Endothelial cell of umbilical vein (primary cell): ENCODE measurements at regions not wholly inside any gene's neighbourhood (a gene's known extent, or its start where the extent isn't known, plus 50 kb on each side); places are given as distances from the start of the nearest gene placed in this dataset.

Source experiments
- BruUV-seq: library from RNA; stranded (reverse); fragments of 400-500 nt; replicated peaks from 2 replicates; lab custom pipeline; 2021; lab: Mats Ljungman, UMichigan
- CTCF ChIA-PET: fragments of 300-600, 350-600 bp; sonication (Branson Sonifier 250); formaldehyde crosslinking; loops from one replicate; lab custom pipeline; 2021; ENCODE audit warnings: antibody characterized with exemption, inconsistent platforms; lab: Charles Lee
- POLR2A ChIA-PET: fragments of 300-600, 350-600 bp; sonication (Branson Sonifier 250); formaldehyde crosslinking; loops from one replicate; lab custom pipeline; 2021; ENCODE audit warnings: antibody characterized with exemption, inconsistent platforms; lab: Charles Lee
- DNase-seq: peaks from one replicate; pipeline ENCODE4 v3.0.0-alpha.2; 2011; ENCODE audit warnings: low read depth, low spot score
- FAIRE-seq: peaks from 2 replicates; lab custom pipeline; 2011; peaks lifted over from hg19 to GRCh38; lab: Jason Lieb, UNC
- H2AFZ ChIP-seq: 2 replicates; pipeline ENCODE4 v1.6.0; 2012; ENCODE audit warnings: low read depth, low read length, control low read depth, inconsistent platforms
- H3K27ac ChIP-seq: 2 replicates; pipeline ENCODE4 v1.5.1; 2011; ENCODE audit warnings: low read depth, mild to moderate bottlenecking, control low read depth, low read length, moderate library complexity; ENCODE audit not compliant: insufficient read depth
- H3K27me3 ChIP-seq, 2 experiments: 2 replicates each; pipeline versions ENCODE4 v1.6.0 to v1.6.1; 2011; ENCODE audit warnings: low read length in 2 of 2, mixed read lengths in 1 of 2; ENCODE audit not compliant: control insufficient read depth in 2 of 2, insufficient read depth in 2 of 2
- H3K36me3 ChIP-seq, 2 experiments: 2 replicates in 1 of 2; 3 replicates in 1 of 2; pipeline ENCODE4 v1.5.1; 2011; ENCODE audit warnings: low read length in 2 of 2, mild to moderate bottlenecking in 1 of 2, moderate library complexity in 1 of 2; ENCODE audit not compliant: control insufficient read depth in 2 of 2, insufficient read depth in 2 of 2; ENCODE audit errors: extremely low read depth in 1 of 2
- H3K4me1 ChIP-seq: 3 replicates; pipeline ENCODE4 v1.5.1; 2011; ENCODE audit warnings: mild to moderate bottlenecking, low read length; ENCODE audit not compliant: control insufficient read depth, insufficient read depth; ENCODE audit errors: extremely low read depth
- H3K4me2 ChIP-seq: 2 replicates; pipeline ENCODE4 v1.6.1; 2011; ENCODE audit warnings: low read length, control low read depth, mixed read lengths; ENCODE audit not compliant: insufficient read depth
- H3K4me3 ChIP-seq, 3 experiments: fragments of 200-600 bp in 1 of 3; sonication (generic), shearing (Covaris generic) in 1 of 3; replicated peaks in 1 of 3; 2 replicates each; pipeline ENCODE4 v1.5.1; 2011 to 2016; ENCODE audit warnings: control low read depth in 3 of 3, low read length in 3 of 3, mild to moderate bottlenecking in 2 of 3, inconsistent platforms in 1 of 3, low read depth in 1 of 3, moderate library complexity in 1 of 3; ENCODE audit not compliant: insufficient read depth in 1 of 3
- H3K79me2 ChIP-seq: 2 replicates; pipeline ENCODE4 v1.6.0; 2012; ENCODE audit warnings: low read length, inconsistent platforms; ENCODE audit not compliant: control insufficient read depth, insufficient read depth
- H3K9ac ChIP-seq: replicated peaks from 2 replicates; pipeline ENCODE3; 2011; ENCODE audit warnings: low read length, control low read depth; ENCODE audit not compliant: insufficient read depth; ENCODE audit errors: extremely low read depth
- H3K9me1 ChIP-seq: replicated peaks from 3 replicates; pipeline ENCODE4 v1.6.0; 2011; ENCODE audit warnings: mild to moderate bottlenecking, low read length; ENCODE audit not compliant: control insufficient read depth, insufficient read depth; ENCODE audit errors: extremely low read depth
- H3K9me3 ChIP-seq: replicated peaks from 2 replicates; pipeline ENCODE4 v1.5.1; 2012; ENCODE audit warnings: low read length, inconsistent platforms; ENCODE audit not compliant: control insufficient read depth, insufficient read depth
- H4K20me1 ChIP-seq: replicated peaks from 2 replicates; pipeline ENCODE3; 2011; ENCODE audit warnings: mild to moderate bottlenecking, low read length; ENCODE audit not compliant: control insufficient read depth, insufficient read depth; ENCODE audit errors: extremely low read depth
- CTCF ChIP-seq, 2 donors: IDR thresholded peaks; 1 replicate in 1 of 2; 2 replicates in 1 of 2; pipeline ENCODE4 v1.5.1; 2011; ENCODE audit warnings: low read length in 2 of 2, mild to moderate bottlenecking in 2 of 2, moderate library complexity in 2 of 2, control low read depth in 1 of 2, inconsistent platforms in 1 of 2, low read depth in 1 of 2; ENCODE audit not compliant: insufficient read depth in 1 of 2; ENCODE audit errors: extremely low read depth in 1 of 2
- EZH2 ChIP-seq: IDR thresholded peaks from 2 replicates; pipeline ENCODE4 v1.6.1; 2012; ENCODE audit warnings: borderline replicate concordance, low read depth, mild to moderate bottlenecking, moderate library complexity, low read length, inconsistent platforms; ENCODE audit not compliant: severe bottlenecking
- FOS ChIP-seq: IDR thresholded peaks from 2 replicates; pipeline ENCODE4 v1.6.1; 2011; ENCODE audit warnings: mild to moderate bottlenecking, low read length, moderate library complexity, borderline replicate concordance; ENCODE audit not compliant: insufficient read depth
- GATA2 ChIP-seq: IDR thresholded peaks from 2 replicates; pipeline ENCODE4 v1.7.0; 2011; ENCODE audit warnings: low read depth, mild to moderate bottlenecking, moderate library complexity, mixed read lengths, low read length; ENCODE audit not compliant: insufficient read length, insufficient read depth
- JUN ChIP-seq: IDR thresholded peaks from 2 replicates; pipeline ENCODE4 v1.6.1; 2011; ENCODE audit warnings: borderline replicate concordance, low read depth; ENCODE audit not compliant: insufficient read length, insufficient read depth
- MAX ChIP-seq: IDR thresholded peaks from 2 replicates; pipeline ENCODE4 v1.6.1; 2011; ENCODE audit not compliant: insufficient read depth, insufficient read length
- MYC ChIP-seq: IDR thresholded peaks from one replicate; pipeline ENCODE4 v1.6.1; 2011; ENCODE audit warnings: mild to moderate bottlenecking, low read depth, low read length
- POLR2A ChIP-seq: IDR thresholded peaks from 2 replicates; pipeline ENCODE4 v1.6.1; 2012; ENCODE audit warnings: low read depth, mild to moderate bottlenecking, control low read depth, low read length
- POLR2AphosphoS5 ChIP-seq: IDR thresholded peaks from 2 replicates; pipeline ENCODE4 v1.6.1; 2012; ENCODE audit warnings: low read depth, mild to moderate bottlenecking, control low read depth, low read length, moderate library complexity; ENCODE audit not compliant: insufficient read depth
- dilution Hi-C: fragments of 300-500 bp; cut with MboI; formaldehyde crosslinking; loops from one replicate; pipeline ENCODE4 v1.15.0; 2019; ENCODE audit warnings: low sequenced_read_pairs; ENCODE audit not compliant: extremely low pct_ligation_motif_present
- intact Hi-C: fragments of 100-400 bp; cut with micrococcal nuclease; formaldehyde crosslinking; loops from one replicate; pipeline ENCODE4 v1.10.0; 2022

- intact Hi-C loops = no loop called here
- Histone ChIP-seq H3K36me3 (no peaks in the 10 kb centered on the region), H2AFZ (no peak overlapping the region), H3K9me3 (no peaks in the 10 kb centered on the region), H3K4me2 (no peak overlapping the region), H3K27me3 (no peaks in the 10 kb centered on the region), H3K79me2 (no peaks in the 10 kb centered on the region), H3K9me1 (no peaks in the 10 kb centered on the region), H3K27ac (no peak overlapping the region), H3K4me3 (no peak overlapping the region), H4K20me1 (no peaks in the 10 kb centered on the region), H3K4me1 (peaks cover 7% of the 10 kb centered on the region), H3K9ac (no peak overlapping the region)
- DNase-seq (no peak), FAIRE-seq (no peak)
- ChIA-PET CTCF (interaction anchor here (1.8 kb wide), 1 partner anchor 169 kb away, joined by 10 read pairs; no protein-coding TSS in a partner anchor), POLR2A (no interaction called here)
- no peak for TF ChIP-seq JUN
- no peak for TF ChIP-seq GATA2
- TF ChIP-seq POLR2A = no peak
- TF ChIP-seq MYC = no peak
- no peak for TF ChIP-seq MAX
- TF ChIP-seq CTCF (IDR thresholded peaks at IDR 0.05; ENCODE audit: extremely low read depth in 1 of 2, insufficient read depth in 1 of 2, low read depth in 1 of 2, low read length in 2 of 2) = no peak
- TF ChIP-seq FOS = no peak
- no peak for TF ChIP-seq EZH2
- TF ChIP-seq POLR2AphosphoS5 = no peak
- BruUV-seq = no TSS peak
- dilution Hi-C loops = no loop called here
Observed at GRCh38 chr16:86894029-86894567, 315.7 kb downstream of the FOXL1 start.
